Retinal pigment epithelial cell (primary cell): ENCODE measurements at regions not wholly inside any gene's neighbourhood (a gene's known extent, or its start where the extent isn't known, plus 50 kb on each side); places are given as distances from the start of the nearest gene placed in this dataset.

ENCODE experiments used
- DNase-seq: peaks from one replicate; pipeline ENCODE4 v3.0.0-alpha.2; 2010; ENCODE audit warnings: low read depth
- H3K4me3 ChIP-seq: 2 replicates; pipeline ENCODE4 v1.5.1; 2011; ENCODE audit warnings: mild to moderate bottlenecking, low read length, control low read depth, moderate library complexity
- CTCF ChIP-seq: conservative IDR thresholded peaks from 2 replicates; pipeline ENCODE4 v1.5.1; 2011; ENCODE audit warnings: low read depth, low read length, control low read depth, inconsistent platforms

- TF ChIP-seq CTCF = no peak
- DNase-seq = no peak
- no peak overlapping the region for H3K4me3 ChIP-seq
Observed at GRCh38 chr6:48860175-48860574, 602.9 kb downstream of the MMUT start.

GRCh38 chr6:48859562-48860123, 603.4 kb downstream of the MMUT start:
- TF ChIP-seq CTCF = no peak
- H3K4me3 ChIP-seq = no peak overlapping the region
- no peak for DNase-seq

GRCh38 chr6:48845219-48845618, 617.8 kb downstream of the MMUT start:
- no peak overlapping the region for H3K4me3 ChIP-seq
- no peak for DNase-seq
- no peak for TF ChIP-seq CTCF

GRCh38 chr6:48844696-48845095, 618.4 kb downstream of the MMUT start:
- no peak for DNase-seq
- no peak for TF ChIP-seq CTCF
- no peak overlapping the region for H3K4me3 ChIP-seq

- DNase-seq = no peak
- no peak for TF ChIP-seq CTCF
- H3K4me3 ChIP-seq = no peak overlapping the region
Observed at GRCh38 chr6:48840896-48841295, 622.2 kb downstream of the MMUT start.

GRCh38 chr6:48839206-48839605, 623.8 kb downstream of the MMUT start:
- H3K4me3 ChIP-seq = no peak overlapping the region
- no peak for TF ChIP-seq CTCF
- DNase-seq = no peak

GRCh38 chr6:48837744-48838143, 625.3 kb downstream of the MMUT start:
- no peak overlapping the region for H3K4me3 ChIP-seq
- DNase-seq = no peak
- no peak for TF ChIP-seq CTCF
